ENCODE measurements at regions not wholly inside any gene's neighbourhood (a gene's known extent, or its start where the extent isn't known, plus 50 kb on each side); places are given as distances from the start of the nearest gene placed in this dataset.
"Not testable (repeated sequence)": the region's sequence is repeated elsewhere in the genome, so short reads cannot be mapped to it uniquely, and the experiment has no call there.

GRCh38 chr1:161427733-161428516, 60.2 kb upstream of the CFAP126 start:
- H3K27me3 Mint-ChIP-seq (ENCODE audit: insufficient read depth, unreplicated experiment), result peaks cover 14% of the 10 kb centered on the region
- POLR2A ChIA-PET, result interaction anchor here (0.5 to 2.8 kb wide), 7 partner anchors 8 to 322 kb away, joined by 3 to 13 read pairs (median 4); no protein-coding TSS in a partner anchor
- TF ChIP-seq, protein P1, sequence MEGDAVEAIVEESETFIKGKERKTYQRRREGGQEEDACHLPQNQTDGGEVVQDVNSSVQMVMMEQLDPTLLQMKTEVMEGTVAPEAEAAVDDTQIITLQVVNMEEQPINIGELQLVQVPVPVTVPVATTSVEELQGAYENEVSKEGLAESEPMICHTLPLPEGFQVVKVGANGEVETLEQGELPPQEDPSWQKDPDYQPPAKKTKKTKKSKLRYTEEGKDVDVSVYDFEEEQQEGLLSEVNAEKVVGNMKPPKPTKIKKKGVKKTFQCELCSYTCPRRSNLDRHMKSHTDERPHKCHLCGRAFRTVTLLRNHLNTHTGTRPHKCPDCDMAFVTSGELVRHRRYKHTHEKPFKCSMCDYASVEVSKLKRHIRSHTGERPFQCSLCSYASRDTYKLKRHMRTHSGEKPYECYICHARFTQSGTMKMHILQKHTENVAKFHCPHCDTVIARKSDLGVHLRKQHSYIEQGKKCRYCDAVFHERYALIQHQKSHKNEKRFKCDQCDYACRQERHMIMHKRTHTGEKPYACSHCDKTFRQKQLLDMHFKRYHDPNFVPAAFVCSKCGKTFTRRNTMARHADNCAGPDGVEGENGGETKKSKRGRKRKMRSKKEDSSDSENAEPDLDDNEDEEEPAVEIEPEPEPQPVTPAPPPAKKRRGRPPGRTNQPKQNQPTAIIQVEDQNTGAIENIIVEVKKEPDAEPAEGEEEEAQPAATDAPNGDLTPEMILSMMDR (IDR thresholded peaks at IDR 0.05; ENCODE audit: unreplicated experiment), result no peak
- H3K4me3 Mint-ChIP-seq (ENCODE audit: unreplicated experiment), result peak overlapping the region; percentile 37
- peak; percentile 72 for DNase-seq (ENCODE audit: unreplicated experiment)
- H3K36me3 Mint-ChIP-seq (ENCODE audit: insufficient read depth, unreplicated experiment), result peaks cover 12% of the 10 kb centered on the region
- H3K9me3 Mint-ChIP-seq (ENCODE audit: unreplicated experiment), result no peaks in the 10 kb centered on the region
- H3K4me1 Mint-ChIP-seq (ENCODE audit: insufficient read depth, unreplicated experiment), result peaks cover 16% of the 10 kb centered on the region
- H3K27ac Mint-ChIP-seq (ENCODE audit: low read depth, unreplicated experiment), result peak overlapping the region; percentile 32
- intact Hi-C loops (cut with micrococcal nuclease), result loop anchor here (2.0 kb wide), 1 partner anchor 27 kb away; no protein-coding TSS in a partner anchor
- no TSS peak for BruUV-seq (replicated peaks)
- CTCF ChIA-PET, result interaction anchor here (0.5 to 3.7 kb wide), 6 partner anchors 10 to 571 kb away, joined by 3 to 27 read pairs (median 4); no protein-coding TSS in a partner anchor

DNA sequence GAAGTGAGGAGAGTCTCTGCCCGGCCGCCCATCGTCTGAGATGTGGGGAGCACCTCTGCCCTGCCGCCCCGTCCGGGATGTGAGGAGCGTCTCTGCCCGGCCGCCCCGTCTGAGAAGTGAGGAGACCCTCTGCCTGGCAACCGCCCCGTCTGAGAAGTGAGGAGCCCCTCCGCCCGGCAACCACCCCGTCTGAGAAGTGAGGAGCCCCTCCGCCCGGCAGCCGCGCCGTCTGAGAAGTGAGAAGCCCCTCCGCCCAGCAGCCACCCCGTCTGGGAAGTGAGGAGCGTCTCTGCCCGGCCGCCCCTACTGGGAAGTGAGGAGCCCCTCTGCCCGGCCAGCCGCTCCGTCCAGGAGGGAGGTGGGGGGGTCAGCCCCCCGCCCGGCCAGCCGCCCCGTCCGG, 55.2 kb upstream of the CFAP126 start:
- CTCF ChIA-PET; DNase-seq (ENCODE audit: unreplicated experiment); H3K4me3 Mint-ChIP-seq (ENCODE audit: unreplicated experiment); H3K27me3 Mint-ChIP-seq (ENCODE audit: insufficient read depth, unreplicated experiment); BruUV-seq (replicated peaks); H3K27ac Mint-ChIP-seq (ENCODE audit: low read depth, unreplicated experiment); H3K9me3 Mint-ChIP-seq (ENCODE audit: unreplicated experiment); H3K4me1 Mint-ChIP-seq (ENCODE audit: insufficient read depth, unreplicated experiment); POLR2A ChIA-PET; intact Hi-C loops (cut with micrococcal nuclease): not testable (repeated sequence)
- peaks cover 15% of the 10 kb centered on the region for H3K36me3 Mint-ChIP-seq (ENCODE audit: insufficient read depth, unreplicated experiment)

GRCh38 chr1:161421456-161421855, 53.8 kb upstream of the CFAP126 start:
- TF ChIP-seq, protein P1 (IDR thresholded peaks at IDR 0.05; ENCODE audit: unreplicated experiment), result no peak
- DNase-seq (ENCODE audit: unreplicated experiment), result no peak
- CTCF ChIA-PET, result interaction anchor here (0.6 kb wide), 1 partner anchor 195 kb away, joined by 4 read pairs; no protein-coding TSS in a partner anchor
- H3K4me3 Mint-ChIP-seq (ENCODE audit: unreplicated experiment), result no peak overlapping the region
- H3K36me3 Mint-ChIP-seq (ENCODE audit: insufficient read depth, unreplicated experiment), result peaks cover 7% of the 10 kb centered on the region
- intact Hi-C loops (cut with micrococcal nuclease), result no loop called here
- POLR2A ChIA-PET, result no interaction called here
- H3K9me3 Mint-ChIP-seq (ENCODE audit: unreplicated experiment), result no peaks in the 10 kb centered on the region
- BruUV-seq (replicated peaks), result no TSS peak
- H3K27me3 Mint-ChIP-seq (ENCODE audit: insufficient read depth, unreplicated experiment), result no peaks in the 10 kb centered on the region
- no peaks in the 10 kb centered on the region for H3K4me1 Mint-ChIP-seq (ENCODE audit: insufficient read depth, unreplicated experiment)
- no peak overlapping the region for H3K27ac Mint-ChIP-seq (ENCODE audit: low read depth, unreplicated experiment)

GRCh38 chr1:161420763-161421455, 53.2 kb upstream of the CFAP126 start:
- intact Hi-C loops (cut with micrococcal nuclease), result no loop called here
- Mint-ChIP-seq H3K4me1 (ENCODE audit: insufficient read depth, unreplicated experiment) (no peaks in the 10 kb centered on the region), H3K36me3 (ENCODE audit: insufficient read depth, unreplicated experiment) (peaks cover 7% of the 10 kb centered on the region), H3K9me3 (ENCODE audit: unreplicated experiment) (no peaks in the 10 kb centered on the region), H3K27ac (ENCODE audit: low read depth, unreplicated experiment) (no peak overlapping the region), H3K27me3 (ENCODE audit: insufficient read depth, unreplicated experiment) (no peaks in the 10 kb centered on the region), H3K4me3 (ENCODE audit: unreplicated experiment) (no peak overlapping the region)
- DNase-seq (ENCODE audit: unreplicated experiment), result no peak
- ChIA-PET POLR2A (interaction anchor here (1.1 kb wide), 1 partner anchor 21 kb away, joined by 5 read pairs; no protein-coding TSS in a partner anchor), CTCF (interaction anchor here (0.6 kb wide), 1 partner anchor 195 kb away, joined by 4 read pairs; no protein-coding TSS in a partner anchor)
- TF ChIP-seq, protein P1 (IDR thresholded peaks at IDR 0.05; ENCODE audit: unreplicated experiment), result no peak
- no TSS peak for BruUV-seq (replicated peaks)

- H3K9me3 Mint-ChIP-seq (ENCODE audit: unreplicated experiment); H3K4me1 Mint-ChIP-seq (ENCODE audit: insufficient read depth, unreplicated experiment); H3K27ac Mint-ChIP-seq (ENCODE audit: low read depth, unreplicated experiment); H3K36me3 Mint-ChIP-seq (ENCODE audit: insufficient read depth, unreplicated experiment); DNase-seq (ENCODE audit: unreplicated experiment); intact Hi-C loops (cut with micrococcal nuclease); H3K4me3 Mint-ChIP-seq (ENCODE audit: unreplicated experiment); BruUV-seq (replicated peaks); H3K27me3 Mint-ChIP-seq (ENCODE audit: insufficient read depth, unreplicated experiment); POLR2A ChIA-PET: not testable (repeated sequence)
- CTCF ChIA-PET, result interaction anchor here (0.6 to 1.5 kb wide), 2 partner anchors 9 to 43 kb away, joined by 3 to 4 read pairs; no protein-coding TSS in a partner anchor
Observed at GRCh38 chr1:161417536-161417935, 49.9 kb upstream of the CFAP126 start.

Data from MCF 10A (cell line).